MM.1S (cell line): ENCODE measurements at regions not wholly inside any gene's neighbourhood (a gene's known extent, or its start where the extent isn't known, plus 50 kb on each side); places are given as distances from the start of the nearest gene placed in this dataset.

Experiments used
- DNase-seq: peaks from one replicate; pipeline ENCODE4 v3.0.0-alpha.2; 2015
- H2AFZ ChIP-seq: fragments of 300-600 bp; sonication (generic); 2 replicates; pipeline ENCODE4 v1.6.0; 2016; ENCODE audit warnings: antibody characterized with exemption, low read length
- H3F3A ChIP-seq: fragments of 300-600 bp; sonication (generic); 2 replicates; pipeline ENCODE4 v1.6.1; 2016; ENCODE audit warnings: mild to moderate bottlenecking, antibody characterized with exemption, low read length, moderate library complexity, mixed read lengths; ENCODE audit not compliant: insufficient read depth
- H3K27ac ChIP-seq: fragments of 300-600 bp; sonication (generic); 2 replicates; pipeline ENCODE4 v1.5.1; 2016; ENCODE audit warnings: mild to moderate bottlenecking, low read length
- H3K27me3 ChIP-seq: fragments of 300-600 bp; sonication (generic); replicated peaks from 2 replicates; pipeline ENCODE4 v1.6.0; 2016; ENCODE audit warnings: low read length; ENCODE audit not compliant: insufficient read depth
- H3K36me3 ChIP-seq: fragments of 300-600 bp; sonication (generic); replicated peaks from 2 replicates; pipeline ENCODE4 v1.6.1; 2016; ENCODE audit warnings: mild to moderate bottlenecking, low read length, mixed read lengths; ENCODE audit not compliant: insufficient read depth
- H3K4me1 ChIP-seq: fragments of 300-600 bp; sonication (generic); 2 replicates; pipeline ENCODE4 v1.6.1; 2016; ENCODE audit warnings: low read length, mixed read lengths
- H3K4me2 ChIP-seq: fragments of 300-600 bp; sonication (generic); 2 replicates; pipeline ENCODE4 v1.6.0; 2016; ENCODE audit warnings: low read depth, low read length
- H3K4me3 ChIP-seq: fragments of 300-600 bp; sonication (generic); 2 replicates; pipeline ENCODE4 v1.5.1; 2016; ENCODE audit warnings: low read length, mixed read lengths
- H3K79me2 ChIP-seq: fragments of 300-600 bp; sonication (generic); 2 replicates; pipeline ENCODE4 v1.6.1; 2016; ENCODE audit warnings: mixed run types, low read length, mixed read lengths
- H3K9ac ChIP-seq: fragments of 300-600 bp; sonication (generic); 2 replicates; pipeline ENCODE4 v1.6.1; 2016; ENCODE audit warnings: low read length, mixed read lengths
- H3K9me2 ChIP-seq: fragments of 300-600 bp; sonication (generic); replicated peaks from 2 replicates; pipeline ENCODE4 v1.6.1; 2016; ENCODE audit warnings: mild to moderate bottlenecking, low read length, mixed read lengths; ENCODE audit not compliant: insufficient read depth
- H3K9me3 ChIP-seq: fragments of 300-600 bp; sonication (generic); replicated peaks from 2 replicates; pipeline ENCODE4 v1.6.1; 2016; ENCODE audit warnings: mild to moderate bottlenecking, low read length, mixed read lengths; ENCODE audit not compliant: insufficient read depth
- H4K20me1 ChIP-seq: fragments of 300-600 bp; sonication (generic); 2 replicates; pipeline ENCODE4 v1.6.1; 2016; ENCODE audit warnings: mild to moderate bottlenecking, low read length, moderate library complexity, mixed read lengths; ENCODE audit not compliant: insufficient read depth
- CTCF ChIP-seq: fragments of 300-600 bp; sonication (generic); IDR thresholded peaks from 2 replicates; pipeline ENCODE4 v1.5.1; 2016; ENCODE audit warnings: antibody characterized with exemption, low read length, mixed read lengths
- EZH2 ChIP-seq: fragments of 300-600 bp; sonication (generic); optimal IDR thresholded peaks from 2 replicates; pipeline ENCODE3; 2017; ENCODE audit warnings: low read depth, mild to moderate bottlenecking, antibody characterized with exemption, low read length, mixed read lengths
- EZH2phosphoT487 ChIP-seq: fragments of 300-600 bp; sonication (generic); IDR thresholded peaks from 2 replicates; pipeline ENCODE4 v1.6.1; 2018; ENCODE audit warnings: antibody characterized with exemption, low read length

DNA sequence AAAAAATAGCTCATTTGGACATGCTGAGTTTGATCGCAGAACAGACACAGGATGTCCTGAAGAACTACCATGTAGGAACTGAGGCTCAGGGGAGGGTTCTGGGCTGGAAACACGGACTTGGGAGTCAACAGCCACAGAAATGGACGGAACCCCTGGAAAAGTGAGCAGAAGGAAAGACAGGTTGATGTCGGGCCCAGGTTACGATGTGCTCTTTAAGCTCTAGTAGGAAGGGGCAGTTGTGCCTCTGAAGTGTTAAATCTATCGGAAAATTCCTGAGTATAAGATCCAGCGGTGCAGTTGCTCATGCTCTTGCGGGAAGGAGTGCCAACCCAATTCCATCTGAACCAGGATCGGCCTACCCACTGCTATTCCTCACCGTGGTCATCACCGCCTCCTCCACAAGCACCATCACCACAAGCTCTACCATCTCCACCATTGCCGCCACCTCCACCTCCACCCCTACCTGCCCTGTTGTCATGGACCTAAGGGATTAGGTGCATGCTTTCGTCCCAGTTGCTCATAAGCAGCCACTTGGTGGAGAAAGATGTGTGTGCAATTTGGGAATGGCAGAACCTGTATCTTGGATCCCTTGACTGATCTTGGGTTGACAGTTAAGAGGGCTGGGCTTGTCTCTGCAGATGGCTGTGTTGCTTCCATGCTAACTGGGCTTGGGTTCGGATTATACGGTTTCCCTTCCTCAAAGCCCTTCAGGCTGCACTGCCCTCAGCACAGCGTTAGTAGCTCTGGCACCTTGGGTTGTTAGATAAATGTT is 108.5 kb downstream of the ASB7 start:
- H3K27ac ChIP-seq = no peak overlapping the region
- TF ChIP-seq EZH2 = no peak
- TF ChIP-seq EZH2phosphoT487 = no peak
- no peak for TF ChIP-seq CTCF
- H3K27me3 ChIP-seq = peaks cover under 1% of the 10 kb centered on the region
- no peaks in the 10 kb centered on the region for H3K4me1 ChIP-seq
- DNase-seq = no peak
- no peaks in the 10 kb centered on the region for H3K9me2 ChIP-seq
- H3K36me3 ChIP-seq = no peaks in the 10 kb centered on the region
- no peaks in the 10 kb centered on the region for H3K79me2 ChIP-seq
- no peak overlapping the region for H3K4me2 ChIP-seq
- H3K4me3 ChIP-seq = no peak overlapping the region
- H3F3A ChIP-seq = no peaks in the 10 kb centered on the region
- no peak overlapping the region for H2AFZ ChIP-seq
- H3K9ac ChIP-seq = no peak overlapping the region
- no peaks in the 10 kb centered on the region for H4K20me1 ChIP-seq
- H3K9me3 ChIP-seq = no peaks in the 10 kb centered on the region

- Histone ChIP-seq H3K27me3 (no peaks in the 10 kb centered on the region; the same call in 1 of the 2 replicates), H3K4me1 (no peaks in the 10 kb centered on the region), H3K79me2 (no peaks in the 10 kb centered on the region), H3K27ac (no peak overlapping the region), H3K4me3 (no peak overlapping the region), H4K20me1 (no peaks in the 10 kb centered on the region), H3F3A (no peaks in the 10 kb centered on the region), H3K4me2 (no peak overlapping the region), H2AFZ (no peak overlapping the region), H3K9me2 (no peaks in the 10 kb centered on the region), H3K9ac (no peak overlapping the region), H3K36me3 (no peaks in the 10 kb centered on the region), H3K9me3 (no peaks in the 10 kb centered on the region)
- no peak for DNase-seq
- TF ChIP-seq EZH2phosphoT487 = no peak
- no peak for TF ChIP-seq EZH2
- no peak for TF ChIP-seq CTCF
Observed at GRCh38 chr15:100711516-100712021, 109.2 kb downstream of the ASB7 start.

DNA sequence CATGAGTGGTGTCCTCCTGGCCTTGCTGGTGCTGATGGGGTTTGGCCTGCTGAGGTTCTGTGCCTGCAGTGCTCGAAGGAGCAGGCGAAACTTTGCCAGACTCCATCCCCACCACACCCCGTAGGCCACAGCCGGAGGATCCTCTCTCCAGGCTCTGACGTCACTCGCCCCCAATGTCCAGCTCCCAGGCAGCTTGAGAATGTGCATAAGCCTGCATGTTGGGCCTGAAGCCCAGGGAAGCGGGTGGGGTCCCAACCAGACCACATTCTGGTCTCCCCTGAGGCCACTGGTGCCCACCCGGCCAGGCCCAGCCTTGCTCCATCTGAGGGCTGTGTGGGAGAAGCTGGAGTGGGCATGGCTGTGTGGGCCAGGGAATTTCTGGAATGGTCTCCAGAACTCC is 109.8 kb downstream of the ASB7 start:
- Histone ChIP-seq H3K79me2 (no peaks in the 10 kb centered on the region), H3K9me2 (no peaks in the 10 kb centered on the region), H2AFZ (no peak overlapping the region), H3K36me3 (no peaks in the 10 kb centered on the region), H3K9ac (no peak overlapping the region), H3K9me3 (no peaks in the 10 kb centered on the region), H3K4me2 (no peak overlapping the region), H3K27me3 (no peaks in the 10 kb centered on the region; the same call in 1 of the 2 replicates), H4K20me1 (no peaks in the 10 kb centered on the region), H3K27ac (no peak overlapping the region), H3F3A (no peaks in the 10 kb centered on the region), H3K4me3 (no peak overlapping the region), H3K4me1 (no peaks in the 10 kb centered on the region)
- no peak for DNase-seq
- TF ChIP-seq EZH2phosphoT487 (no peak), CTCF (no peak), EZH2 (no peak)
